GM21529 (cell line): ENCODE measurements at regions not wholly inside any gene's neighbourhood (a gene's known extent, or its start where the extent isn't known, plus 50 kb on each side); places are given as distances from the start of the nearest gene placed in this dataset.

Experiments used
- ATAC-seq: cut with Tn5 transposase; IDR thresholded peaks from one replicate; pipeline ENCODE4 v1.9.1; 2021; ENCODE audit not compliant: unreplicated experiment

DNA sequence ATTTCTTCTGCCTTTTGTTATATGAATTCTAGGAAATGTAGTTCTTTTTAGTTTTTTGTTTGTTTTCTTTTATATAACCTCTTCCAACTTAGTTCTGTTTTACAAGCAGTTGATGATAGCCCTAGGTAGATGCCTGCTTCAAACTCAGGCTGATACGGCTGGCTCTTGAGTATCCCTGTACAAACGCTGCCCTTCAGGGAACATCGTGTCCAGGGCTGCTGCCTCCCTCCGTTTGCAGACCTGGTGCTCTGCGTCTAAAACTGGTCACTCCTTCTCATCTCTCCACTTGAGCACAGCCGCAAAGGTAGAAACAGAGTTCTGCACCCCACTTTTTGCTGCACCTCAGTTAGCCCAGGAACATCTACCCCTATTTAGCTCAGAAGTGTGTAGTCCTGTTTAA is 310.1 kb downstream of the PRL start:
- ATAC-seq: no peak

DNA sequence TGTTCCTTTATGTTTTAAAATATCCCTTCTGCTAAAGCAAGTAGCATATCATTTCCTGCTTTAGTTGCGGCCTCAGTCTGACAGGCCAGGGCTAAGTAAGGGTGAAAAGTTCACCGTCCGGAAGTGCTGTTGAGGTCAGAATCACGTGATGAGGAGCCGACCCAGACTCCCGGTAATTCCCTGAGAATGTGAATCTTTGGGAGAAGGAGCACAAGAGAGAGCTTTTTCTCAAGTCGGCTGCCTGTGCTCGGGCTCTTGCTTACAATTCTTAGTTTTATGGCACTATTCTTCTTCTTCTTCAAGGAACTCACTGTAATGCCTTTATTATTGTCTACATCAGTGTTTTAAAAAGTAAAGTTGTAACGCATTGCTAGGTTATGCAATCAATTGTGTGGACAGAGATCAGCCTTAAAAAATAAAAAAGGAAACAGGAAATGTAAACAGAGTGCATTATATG is 309.3 kb downstream of the PRL start:
- ATAC-seq: peak; percentile 79

- no peak for ATAC-seq
Observed at GRCh38 chr6:21990577-21990976, 306.3 kb downstream of the PRL start.

DNA sequence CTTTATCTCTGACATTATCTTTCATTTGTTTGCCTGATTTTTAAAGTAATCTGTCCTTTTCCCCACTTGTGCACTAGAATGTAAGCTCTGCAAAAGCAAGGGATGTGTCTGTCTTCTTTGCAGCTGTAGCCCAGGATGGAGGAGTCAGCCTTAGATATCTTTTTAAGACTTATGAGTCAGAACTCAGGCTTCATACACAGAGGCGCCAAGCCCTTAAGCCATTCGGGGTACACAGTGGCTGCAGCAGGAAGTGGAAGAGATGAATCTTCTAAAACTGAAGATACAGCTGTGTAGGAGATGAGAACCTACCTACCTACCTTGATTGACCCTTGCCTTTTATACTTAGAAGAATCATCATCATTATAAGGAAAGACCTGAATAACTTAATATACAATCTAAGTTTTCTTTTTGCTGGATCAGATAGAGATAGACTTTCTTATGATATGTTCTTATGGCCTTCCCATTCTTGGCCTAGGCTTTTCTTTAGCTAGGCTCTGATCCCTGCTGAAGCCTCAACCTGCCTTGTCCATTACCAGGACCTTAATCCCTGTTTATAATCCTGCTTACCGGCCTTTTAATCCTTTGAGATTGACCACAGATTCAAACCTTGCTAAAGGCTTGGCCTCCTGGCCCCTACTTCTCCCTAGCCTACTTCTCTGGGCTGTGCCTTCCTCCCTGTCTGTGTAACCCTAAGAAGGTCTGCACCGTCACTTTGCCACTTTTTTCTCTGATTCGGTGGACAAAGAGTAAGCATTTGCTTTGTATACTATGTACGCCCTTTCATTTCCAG is 304.5 kb downstream of the PRL start:
- ATAC-seq: no peak

DNA sequence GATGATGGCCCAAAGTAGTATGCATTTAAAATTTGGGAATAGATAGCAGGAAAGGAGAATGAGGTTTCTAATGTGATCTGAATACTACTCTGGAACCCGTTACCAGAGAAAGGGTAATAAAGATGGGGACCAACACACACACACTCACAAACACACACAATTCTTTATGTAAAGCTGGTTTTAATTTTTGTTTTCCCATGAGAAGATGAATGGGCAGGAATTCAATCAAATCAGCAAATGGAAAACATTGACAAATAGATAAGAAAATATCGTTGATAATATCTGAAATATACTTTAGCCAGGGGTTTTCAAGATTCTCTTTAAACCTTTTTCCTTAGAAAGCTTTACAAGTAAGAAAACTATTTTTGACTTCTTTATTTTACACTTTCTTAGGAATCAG is 303.0 kb downstream of the PRL start:
- no peak for ATAC-seq

GRCh38 chr6:21994821-21995220 is 302.0 kb downstream of the PRL start:
- ATAC-seq: no peak

DNA sequence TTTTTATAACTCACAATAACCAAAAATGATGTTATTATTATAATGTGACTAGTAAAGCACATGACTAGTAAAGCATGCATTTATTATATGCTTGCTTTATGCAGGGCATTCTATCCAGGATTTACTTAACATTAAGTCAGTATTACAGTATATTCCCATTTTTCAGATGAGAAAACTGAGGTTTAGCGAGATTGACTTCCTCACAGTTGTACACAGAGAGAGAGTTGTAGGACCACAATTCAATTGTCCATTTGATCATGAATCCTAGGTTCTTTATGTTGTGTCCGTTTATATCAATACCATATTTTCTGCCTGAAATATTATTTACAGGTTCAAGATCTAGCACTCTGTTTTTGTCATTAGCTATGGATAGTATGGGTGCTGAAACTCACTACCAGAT is 301.5 kb downstream of the PRL start:
- no peak for ATAC-seq

DNA sequence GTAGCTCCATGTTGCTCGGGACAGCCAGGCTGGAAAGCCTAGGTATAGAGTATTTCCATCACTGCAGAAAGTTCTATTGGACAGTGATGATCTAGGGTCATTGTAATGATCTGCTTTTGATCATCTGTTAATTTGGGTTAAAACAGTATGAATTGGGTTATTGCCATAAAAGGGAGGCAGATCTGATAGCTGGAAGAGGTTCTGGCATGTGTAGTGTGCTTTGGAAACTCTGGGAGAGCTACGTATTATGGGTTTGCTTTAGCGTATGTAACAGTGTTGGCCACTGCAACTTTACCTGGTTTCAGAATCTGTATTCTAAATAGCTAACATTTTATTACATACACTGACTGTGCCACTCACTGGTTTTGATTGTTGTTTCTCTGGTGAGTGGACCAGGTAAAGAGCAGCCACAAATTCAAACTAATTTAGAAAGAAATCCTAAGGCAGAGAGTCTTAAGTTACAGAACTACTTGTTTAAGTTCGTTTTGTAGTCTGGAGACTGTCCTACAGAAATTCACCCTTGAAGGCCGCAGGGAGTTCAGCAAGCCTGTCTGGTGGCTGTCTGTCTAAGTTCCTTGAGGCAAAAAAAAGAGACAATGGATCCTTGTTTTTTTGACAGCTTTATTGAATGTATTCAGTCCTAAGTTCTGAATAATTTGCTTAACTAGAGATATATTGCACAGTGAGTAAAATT is 300.3 kb downstream of the PRL start:
- ATAC-seq: no peak

GRCh38 chr6:21997119-21998037 is 299.5 kb downstream of the PRL start:
- ATAC-seq: no peak

DNA sequence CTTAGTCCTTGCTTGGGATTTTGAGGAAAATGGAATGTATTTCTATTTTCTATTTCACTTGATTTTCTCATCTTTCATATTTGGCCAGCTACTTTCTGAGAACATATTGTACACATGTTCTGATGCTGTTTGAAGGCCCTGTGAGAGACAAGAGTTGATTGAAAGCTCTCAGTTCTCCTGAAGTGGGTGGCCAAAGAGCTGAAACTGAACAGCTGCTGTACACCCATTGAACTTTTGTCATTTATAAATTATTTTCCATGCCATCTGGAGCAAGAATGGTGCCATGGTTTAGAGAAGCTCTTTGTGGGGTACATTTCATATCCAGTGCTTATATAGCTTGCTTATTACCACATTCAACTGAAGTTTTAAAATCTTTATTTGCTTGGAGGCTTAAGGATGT is 298.3 kb downstream of the PRL start:
- no peak for ATAC-seq

DNA sequence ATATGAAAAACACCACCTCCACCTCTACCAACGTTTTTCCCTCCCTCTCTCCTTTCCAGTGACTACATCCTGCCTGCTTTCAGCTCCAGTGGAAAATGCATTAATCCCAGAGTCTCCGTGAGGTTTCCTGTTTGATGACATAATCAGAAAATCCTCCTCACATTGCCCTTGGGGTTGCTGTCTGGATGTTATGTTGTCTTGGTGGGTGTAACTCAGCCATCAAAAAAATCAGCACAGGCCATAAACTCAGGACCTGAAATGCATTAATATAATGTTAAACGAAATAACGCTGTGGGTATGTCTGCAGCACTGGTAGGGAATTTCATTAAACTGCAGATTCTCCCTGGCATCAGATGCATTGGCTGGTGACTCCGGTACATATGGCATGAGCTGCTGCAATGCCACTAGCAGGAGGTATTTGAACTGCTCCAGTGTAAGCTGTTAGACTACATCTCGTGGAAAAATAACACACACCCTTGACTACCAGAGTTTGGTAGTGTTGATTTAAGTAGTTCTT is 297.8 kb downstream of the PRL start:
- ATAC-seq: no peak

DNA sequence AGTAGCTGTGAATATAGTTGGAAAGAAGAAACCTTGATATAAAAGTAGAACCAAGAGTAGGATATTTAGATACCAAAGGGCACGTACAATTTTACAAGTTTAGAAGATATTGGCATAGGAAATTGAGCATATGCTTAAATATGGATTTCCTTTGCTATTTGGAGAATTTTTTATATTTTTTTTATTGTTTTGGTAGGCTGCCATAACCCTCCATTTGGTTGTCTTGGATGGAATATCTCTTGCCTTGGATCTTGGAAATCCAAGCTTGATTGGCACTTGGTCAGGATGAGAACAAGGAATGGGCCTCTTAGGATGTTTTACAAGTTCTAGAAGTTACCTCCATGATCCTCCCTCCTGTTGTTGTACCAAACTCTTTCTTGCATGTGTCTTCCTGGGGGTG is 297.1 kb downstream of the PRL start:
- no peak for ATAC-seq

GRCh38 chr6:22001396-22002027 is 295.3 kb downstream of the PRL start:
- no peak for ATAC-seq

DNA sequence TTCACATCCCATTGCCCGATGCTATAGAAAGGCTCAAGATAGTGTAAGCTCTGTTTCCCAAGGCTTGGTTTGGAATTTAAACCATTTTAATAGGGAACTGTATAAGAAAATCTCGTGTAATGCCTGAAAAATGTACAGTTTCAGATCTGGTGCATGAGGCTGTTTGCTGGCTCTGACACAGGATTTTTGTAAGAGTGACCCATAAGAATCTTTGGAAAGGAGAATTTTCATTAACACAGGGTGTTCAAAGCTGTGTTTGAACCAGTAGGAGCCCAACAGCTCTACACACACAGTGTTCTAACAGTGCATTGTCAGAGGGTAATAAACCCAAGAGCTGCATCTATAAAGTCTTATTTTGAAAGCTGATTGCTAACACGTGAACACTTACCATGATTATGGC is 293.5 kb downstream of the PRL start:
- ATAC-seq: no peak

GRCh38 chr6:22006795-22007194 is 290.0 kb downstream of the PRL start:
- no peak for ATAC-seq

- ATAC-seq: no peak
Observed at GRCh38 chr6:22007469-22007868, 289.4 kb downstream of the PRL start.

- ATAC-seq: no peak
Observed at GRCh38 chr6:22008248-22008836, 288.5 kb downstream of the PRL start.

DNA sequence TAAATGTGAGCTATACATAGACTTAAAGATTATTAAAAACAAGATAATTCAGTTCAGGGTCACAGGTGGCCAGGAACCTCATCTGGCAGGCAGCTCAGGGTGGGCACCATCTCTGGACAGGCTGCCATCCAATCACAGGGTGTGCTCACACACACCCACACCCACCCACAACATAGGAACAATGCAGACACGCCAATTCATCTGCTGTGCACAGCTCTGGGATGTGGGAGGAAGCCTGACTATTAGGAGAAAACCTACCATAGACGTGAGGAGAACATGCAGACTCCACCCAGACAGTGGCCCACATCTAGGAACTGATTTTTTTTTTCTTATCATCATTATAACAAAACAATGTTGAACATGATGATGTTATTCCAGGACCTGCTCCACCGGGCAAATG is 286.7 kb downstream of the PRL start:
- ATAC-seq: no peak

DNA sequence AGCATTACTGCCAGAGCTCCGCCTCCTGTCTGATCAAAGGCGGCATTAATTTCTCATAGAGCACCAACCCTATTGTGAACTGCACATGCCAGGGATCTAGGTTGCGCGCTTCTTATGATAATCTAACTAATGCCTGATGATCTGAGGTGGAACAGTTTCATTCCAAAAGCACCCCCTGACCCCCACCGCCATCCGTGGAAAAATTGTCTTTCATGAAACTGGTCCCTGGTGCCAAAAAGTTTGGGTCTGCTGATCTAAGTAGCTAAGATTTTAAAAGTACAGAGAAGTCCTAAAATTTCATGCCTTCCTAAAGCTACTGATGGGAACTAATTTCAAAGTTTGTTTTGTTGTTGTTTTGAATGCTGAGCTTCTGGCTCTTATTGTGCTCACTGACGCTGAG is 281.6 kb downstream of the PRL start:
- no peak for ATAC-seq

GRCh38 chr6:22015944-22016343 is 280.9 kb downstream of the PRL start:
- no peak for ATAC-seq
